Endothelial cell of umbilical vein (primary cell): ENCODE measurements at regions not wholly inside any gene's neighbourhood (a gene's known extent, or its start where the extent isn't known, plus 50 kb on each side); places are given as distances from the start of the nearest gene placed in this dataset.

Experiments
- BruUV-seq: library from RNA; stranded (reverse); fragments of 400-500 nt; replicated peaks from 2 replicates; lab custom pipeline; 2021; lab: Mats Ljungman, UMichigan
- CTCF ChIA-PET: fragments of 300-600, 350-600 bp; sonication (Branson Sonifier 250); formaldehyde crosslinking; loops from one replicate; lab custom pipeline; 2021; ENCODE audit warnings: antibody characterized with exemption, inconsistent platforms; lab: Charles Lee
- POLR2A ChIA-PET: fragments of 300-600, 350-600 bp; sonication (Branson Sonifier 250); formaldehyde crosslinking; loops from one replicate; lab custom pipeline; 2021; ENCODE audit warnings: antibody characterized with exemption, inconsistent platforms; lab: Charles Lee
- DNase-seq: peaks from one replicate; pipeline ENCODE4 v3.0.0-alpha.2; 2011; ENCODE audit warnings: low read depth, low spot score
- FAIRE-seq: peaks from 2 replicates; lab custom pipeline; 2011; peaks lifted over from hg19 to GRCh38; lab: Jason Lieb, UNC
- H2AFZ ChIP-seq: 2 replicates; pipeline ENCODE4 v1.6.0; 2012; ENCODE audit warnings: low read depth, low read length, control low read depth, inconsistent platforms
- H3K27ac ChIP-seq: 2 replicates; pipeline ENCODE4 v1.5.1; 2011; ENCODE audit warnings: low read depth, mild to moderate bottlenecking, control low read depth, low read length, moderate library complexity; ENCODE audit not compliant: insufficient read depth
- H3K27me3 ChIP-seq, 2 experiments: 2 replicates each; pipeline versions ENCODE4 v1.6.0 to v1.6.1; 2011; ENCODE audit warnings: low read length in 2 of 2, mixed read lengths in 1 of 2; ENCODE audit not compliant: control insufficient read depth in 2 of 2, insufficient read depth in 2 of 2
- H3K36me3 ChIP-seq, 2 experiments: 2 replicates in 1 of 2; 3 replicates in 1 of 2; pipeline ENCODE4 v1.5.1; 2011; ENCODE audit warnings: low read length in 2 of 2, mild to moderate bottlenecking in 1 of 2, moderate library complexity in 1 of 2; ENCODE audit not compliant: control insufficient read depth in 2 of 2, insufficient read depth in 2 of 2; ENCODE audit errors: extremely low read depth in 1 of 2
- H3K4me1 ChIP-seq: 3 replicates; pipeline ENCODE4 v1.5.1; 2011; ENCODE audit warnings: mild to moderate bottlenecking, low read length; ENCODE audit not compliant: control insufficient read depth, insufficient read depth; ENCODE audit errors: extremely low read depth
- H3K4me2 ChIP-seq: 2 replicates; pipeline ENCODE4 v1.6.1; 2011; ENCODE audit warnings: low read length, control low read depth, mixed read lengths; ENCODE audit not compliant: insufficient read depth
- H3K4me3 ChIP-seq, 3 experiments: fragments of 200-600 bp in 1 of 3; sonication (generic), shearing (Covaris generic) in 1 of 3; replicated peaks in 1 of 3; 2 replicates each; pipeline ENCODE4 v1.5.1; 2011 to 2016; ENCODE audit warnings: control low read depth in 3 of 3, low read length in 3 of 3, mild to moderate bottlenecking in 2 of 3, inconsistent platforms in 1 of 3, low read depth in 1 of 3, moderate library complexity in 1 of 3; ENCODE audit not compliant: insufficient read depth in 1 of 3
- H3K79me2 ChIP-seq: 2 replicates; pipeline ENCODE4 v1.6.0; 2012; ENCODE audit warnings: low read length, inconsistent platforms; ENCODE audit not compliant: control insufficient read depth, insufficient read depth
- H3K9ac ChIP-seq: replicated peaks from 2 replicates; pipeline ENCODE3; 2011; ENCODE audit warnings: low read length, control low read depth; ENCODE audit not compliant: insufficient read depth; ENCODE audit errors: extremely low read depth
- H3K9me1 ChIP-seq: replicated peaks from 3 replicates; pipeline ENCODE4 v1.6.0; 2011; ENCODE audit warnings: mild to moderate bottlenecking, low read length; ENCODE audit not compliant: control insufficient read depth, insufficient read depth; ENCODE audit errors: extremely low read depth
- H3K9me3 ChIP-seq: replicated peaks from 2 replicates; pipeline ENCODE4 v1.5.1; 2012; ENCODE audit warnings: low read length, inconsistent platforms; ENCODE audit not compliant: control insufficient read depth, insufficient read depth
- H4K20me1 ChIP-seq: replicated peaks from 2 replicates; pipeline ENCODE3; 2011; ENCODE audit warnings: mild to moderate bottlenecking, low read length; ENCODE audit not compliant: control insufficient read depth, insufficient read depth; ENCODE audit errors: extremely low read depth
- CTCF ChIP-seq, 2 donors: IDR thresholded peaks; 1 replicate in 1 of 2; 2 replicates in 1 of 2; pipeline ENCODE4 v1.5.1; 2011; ENCODE audit warnings: low read length in 2 of 2, mild to moderate bottlenecking in 2 of 2, moderate library complexity in 2 of 2, control low read depth in 1 of 2, inconsistent platforms in 1 of 2, low read depth in 1 of 2; ENCODE audit not compliant: insufficient read depth in 1 of 2; ENCODE audit errors: extremely low read depth in 1 of 2
- EZH2 ChIP-seq: IDR thresholded peaks from 2 replicates; pipeline ENCODE4 v1.6.1; 2012; ENCODE audit warnings: borderline replicate concordance, low read depth, mild to moderate bottlenecking, moderate library complexity, low read length, inconsistent platforms; ENCODE audit not compliant: severe bottlenecking
- FOS ChIP-seq: IDR thresholded peaks from 2 replicates; pipeline ENCODE4 v1.6.1; 2011; ENCODE audit warnings: mild to moderate bottlenecking, low read length, moderate library complexity, borderline replicate concordance; ENCODE audit not compliant: insufficient read depth
- GATA2 ChIP-seq: IDR thresholded peaks from 2 replicates; pipeline ENCODE4 v1.7.0; 2011; ENCODE audit warnings: low read depth, mild to moderate bottlenecking, moderate library complexity, mixed read lengths, low read length; ENCODE audit not compliant: insufficient read length, insufficient read depth
- JUN ChIP-seq: IDR thresholded peaks from 2 replicates; pipeline ENCODE4 v1.6.1; 2011; ENCODE audit warnings: borderline replicate concordance, low read depth; ENCODE audit not compliant: insufficient read length, insufficient read depth
- MAX ChIP-seq: IDR thresholded peaks from 2 replicates; pipeline ENCODE4 v1.6.1; 2011; ENCODE audit not compliant: insufficient read depth, insufficient read length
- MYC ChIP-seq: IDR thresholded peaks from one replicate; pipeline ENCODE4 v1.6.1; 2011; ENCODE audit warnings: mild to moderate bottlenecking, low read depth, low read length
- POLR2A ChIP-seq: IDR thresholded peaks from 2 replicates; pipeline ENCODE4 v1.6.1; 2012; ENCODE audit warnings: low read depth, mild to moderate bottlenecking, control low read depth, low read length
- POLR2AphosphoS5 ChIP-seq: IDR thresholded peaks from 2 replicates; pipeline ENCODE4 v1.6.1; 2012; ENCODE audit warnings: low read depth, mild to moderate bottlenecking, control low read depth, low read length, moderate library complexity; ENCODE audit not compliant: insufficient read depth
- dilution Hi-C: fragments of 300-500 bp; cut with MboI; formaldehyde crosslinking; loops from one replicate; pipeline ENCODE4 v1.15.0; 2019; ENCODE audit warnings: low sequenced_read_pairs; ENCODE audit not compliant: extremely low pct_ligation_motif_present
- intact Hi-C: fragments of 100-400 bp; cut with micrococcal nuclease; formaldehyde crosslinking; loops from one replicate; pipeline ENCODE4 v1.10.0; 2022

- DNase-seq (no peak), FAIRE-seq (no peak)
- intact Hi-C loops (no loop called here), dilution Hi-C loops (no loop called here)
- BruUV-seq: no TSS peak
- ChIA-PET CTCF (interaction anchor here (1.3 to 1.4 kb wide), 2 partner anchors 19 to 34 kb away, joined by 4 read pairs; no protein-coding TSS in a partner anchor), POLR2A (no interaction called here)
- no peaks in the 10 kb centered on the region for H3K79me2 ChIP-seq
- no peak overlapping the region for H2AFZ ChIP-seq
- TF ChIP-seq MYC (no peak), GATA2 (no peak), POLR2AphosphoS5 (no peak), FOS (no peak), MAX (no peak), CTCF (IDR thresholded peaks at IDR 0.05; ENCODE audit: extremely low read depth in 1 of 2, insufficient read depth in 1 of 2, low read depth in 1 of 2, low read length in 2 of 2) (no peak), JUN (no peak), POLR2A (no peak), EZH2 (no peak)
- no peak overlapping the region for H3K27ac ChIP-seq
- H4K20me1 ChIP-seq: no peaks in the 10 kb centered on the region
- H3K9ac ChIP-seq: no peak overlapping the region
- no peak overlapping the region for H3K4me3 ChIP-seq
- H3K4me2 ChIP-seq: no peak overlapping the region
- no peaks in the 10 kb centered on the region for H3K9me3 ChIP-seq
- H3K27me3 ChIP-seq: no peaks in the 10 kb centered on the region
- no peaks in the 10 kb centered on the region for H3K4me1 ChIP-seq
- H3K36me3 ChIP-seq: no peaks in the 10 kb centered on the region
- no peaks in the 10 kb centered on the region for H3K9me1 ChIP-seq
Measured at GRCh38 chr3:168269001-168269400, 173.3 kb upstream of the GOLIM4 start.
